GM23338 (cell line): ENCODE measurements at regions not wholly inside any gene's neighbourhood (a gene's known extent, or its start where the extent isn't known, plus 50 kb on each side); places are given as distances from the start of the nearest gene placed in this dataset.
A peak's percentile ranks its signal among the peaks of the same experiment; 100 is the strongest.

Source experiments
- ATAC-seq: fragments of 200-7000 bp; cut with Tn5 transposase; 3 replicates; pipeline ENCODE4 v1.9.1; 2020
- DNase-seq: peaks from one replicate; pipeline ENCODE4 v3.0.0-alpha.2; 2015; ENCODE audit warnings: low spot score
- H2AFZ ChIP-seq: fragments of 200-600 bp; sonication (generic); 2 replicates; pipeline ENCODE4 v1.8.0; 2016; ENCODE audit warnings: antibody characterized with exemption, mild to moderate bottlenecking, moderate library complexity
- H3F3A ChIP-seq: fragments of 200-600 bp; sonication (generic); replicated peaks from 2 replicates; pipeline ENCODE4 v1.8.0; 2017; ENCODE audit warnings: antibody characterized with exemption, mixed run types, low read depth
- H3K27ac ChIP-seq: fragments of 200-600 bp; sonication (generic); 2 replicates; pipeline ENCODE4 v1.6.1; 2016; ENCODE audit warnings: low read depth
- H3K27me3 ChIP-seq: fragments of 200-600 bp; sonication (generic); 2 replicates; pipeline ENCODE4 v1.8.0; 2016; ENCODE audit warnings: mild to moderate bottlenecking, mixed run types, moderate library complexity; ENCODE audit not compliant: insufficient read depth
- H3K36me3 ChIP-seq: fragments of 200-600 bp; sonication (generic); 2 replicates; pipeline ENCODE4 v1.8.0; 2016; ENCODE audit warnings: mild to moderate bottlenecking; ENCODE audit not compliant: insufficient read depth
- H3K4me1 ChIP-seq: fragments of 200-600 bp; sonication (generic); 2 replicates; pipeline ENCODE4 v1.8.0; 2016; ENCODE audit warnings: mild to moderate bottlenecking, moderate library complexity; ENCODE audit not compliant: insufficient read depth
- H3K4me2 ChIP-seq: fragments of 200-600 bp; sonication (generic); 2 replicates; pipeline ENCODE4 v1.7.1; 2017; ENCODE audit warnings: mixed run types
- H3K4me3 ChIP-seq: fragments of 200-600 bp; sonication (generic); 2 replicates; pipeline ENCODE4 v1.6.1; 2016; ENCODE audit warnings: mixed run types
- H3K79me2 ChIP-seq: fragments of 200-600 bp; sonication (generic); replicated peaks from 2 replicates; pipeline ENCODE4 v1.8.0; 2017; ENCODE audit warnings: mild to moderate bottlenecking; ENCODE audit not compliant: insufficient read depth
- H3K9me2 ChIP-seq: fragments of 200-600 bp; sonication (generic); 2 replicates; pipeline ENCODE4 v1.8.0; 2017; ENCODE audit not compliant: insufficient read depth
- H4K20me1 ChIP-seq: fragments of 200-600 bp; sonication (generic); replicated peaks from 2 replicates; pipeline ENCODE4 v1.8.0; 2017; ENCODE audit warnings: mild to moderate bottlenecking; ENCODE audit not compliant: insufficient read depth
- H3K27ac Mint-ChIP-seq: 2 replicates; pipeline ENCODE4 v1.8.0; 2020; ENCODE audit warnings: inconsistent platforms, mild to moderate bottlenecking, moderate library complexity, mixed read lengths
- H3K27me3 Mint-ChIP-seq: 3 replicates; pipeline ENCODE4 v1.8.0; 2022; ENCODE audit warnings: low read depth, mild to moderate bottlenecking, moderate library complexity, mixed read lengths, inconsistent platforms; ENCODE audit not compliant: insufficient read depth, poor library complexity
- H3K36me3 Mint-ChIP-seq: 3 replicates; pipeline ENCODE4 v1.8.0; 2021; ENCODE audit warnings: low read depth, mild to moderate bottlenecking, inconsistent platforms, moderate library complexity, mixed read lengths
- H3K4me1 Mint-ChIP-seq: 3 replicates; pipeline ENCODE4 v1.8.0; 2020; ENCODE audit warnings: mild to moderate bottlenecking, inconsistent platforms, mixed read lengths
- H3K4me3 Mint-ChIP-seq: 3 replicates; pipeline ENCODE4 v1.8.0; 2021; ENCODE audit warnings: moderate library complexity, mild to moderate bottlenecking, inconsistent platforms, mixed read lengths
- H3K9me3 Mint-ChIP-seq: 3 replicates; pipeline ENCODE4 v1.8.0; 2020; ENCODE audit warnings: moderate library complexity, mild to moderate bottlenecking, inconsistent platforms, mixed read lengths
- CREB1 ChIP-seq: fragments of 250-450 bp; sonication (Bioruptor Pico); IDR thresholded peaks from 2 replicates; pipeline ENCODE4 v1.5.0; 2020; ENCODE audit warnings: low read depth, mild to moderate bottlenecking, moderate library complexity
- EZH2phosphoT487 ChIP-seq: fragments of 200-600 bp; sonication (generic); IDR thresholded peaks from one replicate; pipeline ENCODE4 v1.8.1; 2018; ENCODE audit warnings: antibody characterized with exemption; ENCODE audit not compliant: unreplicated experiment
- JUNB ChIP-seq: IDR thresholded peaks from one replicate; pipeline ENCODE4 v1.6.1; 2016; ENCODE audit warnings: antibody characterized with exemption; ENCODE audit not compliant: unreplicated experiment
- POLR2AphosphoS5 ChIP-seq: IDR thresholded peaks from 2 replicates; pipeline ENCODE4 v1.6.1; 2016; ENCODE audit warnings: antibody characterized with exemption, low read depth
- STAT1 ChIP-seq: IDR thresholded peaks from one replicate; pipeline ENCODE4 v1.6.1; 2016; ENCODE audit warnings: antibody characterized with exemption; ENCODE audit not compliant: unreplicated experiment
- ZNF114 ChIP-seq: fragments of 250-450 bp; sonication (Bioruptor Pico); IDR thresholded peaks from 2 replicates; pipeline ENCODE4 v1.5.0; 2020; ENCODE audit warnings: mild to moderate bottlenecking, moderate library complexity
- TF ChIP-seq, protein P1 (sequence below), 2 experiments: fragments of 200-600 bp in 1 of 2; sonication (generic) in 1 of 2; conservative IDR thresholded peaks; 2 replicates each; pipeline versions ENCODE4 v1.5.1 to v1.6.1; 2016 to 2017; ENCODE audit warnings: antibody characterized with exemption in 2 of 2, low read depth in 2 of 2, mild to moderate bottlenecking in 2 of 2, moderate library complexity in 1 of 2
- TF ChIP-seq, protein P2 (sequence below): IDR thresholded peaks from 2 replicates; pipeline ENCODE4 v1.6.1; 2016; ENCODE audit warnings: antibody characterized with exemption

DNA sequence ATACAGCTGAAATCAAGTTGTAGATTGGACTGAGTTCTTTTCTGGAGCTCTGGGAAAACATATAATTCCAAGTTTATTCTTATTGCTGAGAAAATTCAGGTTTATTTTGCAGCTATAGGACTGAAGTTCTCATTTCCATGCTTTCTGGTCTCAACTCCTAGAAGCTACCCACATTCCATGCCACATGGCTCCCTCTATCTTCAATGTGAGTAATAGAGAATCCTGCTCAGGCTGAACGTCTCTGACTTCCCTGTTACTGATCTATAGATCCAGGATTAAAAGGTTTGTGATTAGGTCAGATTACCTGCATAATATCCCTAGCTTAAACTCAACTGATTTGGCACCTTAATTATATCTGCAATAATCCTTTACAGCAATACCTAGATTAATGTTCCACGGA is 453.8 kb upstream of the MC4R start:
- Mint-ChIP-seq H3K4me3 (no peak overlapping the region), H3K9me3 (no peaks in the 10 kb centered on the region), H3K4me1 (no peaks in the 10 kb centered on the region), H3K27ac (no peak overlapping the region), H3K27me3 (no peaks in the 10 kb centered on the region), H3K36me3 (no peaks in the 10 kb centered on the region)
- peak; percentile 84 for ATAC-seq
- Histone ChIP-seq H3K4me3 (no peak overlapping the region), H4K20me1 (no peaks in the 10 kb centered on the region), H3K79me2 (no peaks in the 10 kb centered on the region), H3K9me2 (no peaks in the 10 kb centered on the region), H3K27me3 (no peaks in the 10 kb centered on the region), H3K27ac (no peak overlapping the region), H3F3A (no peaks in the 10 kb centered on the region), H3K36me3 (no peaks in the 10 kb centered on the region), H3K4me1 (no peaks in the 10 kb centered on the region), H2AFZ (no peak overlapping the region), H3K4me2 (no peak overlapping the region)
- peak; percentile 57 for DNase-seq
- TF ChIP-seq, protein P1, sequence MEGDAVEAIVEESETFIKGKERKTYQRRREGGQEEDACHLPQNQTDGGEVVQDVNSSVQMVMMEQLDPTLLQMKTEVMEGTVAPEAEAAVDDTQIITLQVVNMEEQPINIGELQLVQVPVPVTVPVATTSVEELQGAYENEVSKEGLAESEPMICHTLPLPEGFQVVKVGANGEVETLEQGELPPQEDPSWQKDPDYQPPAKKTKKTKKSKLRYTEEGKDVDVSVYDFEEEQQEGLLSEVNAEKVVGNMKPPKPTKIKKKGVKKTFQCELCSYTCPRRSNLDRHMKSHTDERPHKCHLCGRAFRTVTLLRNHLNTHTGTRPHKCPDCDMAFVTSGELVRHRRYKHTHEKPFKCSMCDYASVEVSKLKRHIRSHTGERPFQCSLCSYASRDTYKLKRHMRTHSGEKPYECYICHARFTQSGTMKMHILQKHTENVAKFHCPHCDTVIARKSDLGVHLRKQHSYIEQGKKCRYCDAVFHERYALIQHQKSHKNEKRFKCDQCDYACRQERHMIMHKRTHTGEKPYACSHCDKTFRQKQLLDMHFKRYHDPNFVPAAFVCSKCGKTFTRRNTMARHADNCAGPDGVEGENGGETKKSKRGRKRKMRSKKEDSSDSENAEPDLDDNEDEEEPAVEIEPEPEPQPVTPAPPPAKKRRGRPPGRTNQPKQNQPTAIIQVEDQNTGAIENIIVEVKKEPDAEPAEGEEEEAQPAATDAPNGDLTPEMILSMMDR (conservative IDR thresholded peaks at IDR 0.05; ENCODE audit: low read depth in 2 of 2), result peak; percentile 54 to 66
- no peak for TF ChIP-seq POLR2AphosphoS5

DNA sequence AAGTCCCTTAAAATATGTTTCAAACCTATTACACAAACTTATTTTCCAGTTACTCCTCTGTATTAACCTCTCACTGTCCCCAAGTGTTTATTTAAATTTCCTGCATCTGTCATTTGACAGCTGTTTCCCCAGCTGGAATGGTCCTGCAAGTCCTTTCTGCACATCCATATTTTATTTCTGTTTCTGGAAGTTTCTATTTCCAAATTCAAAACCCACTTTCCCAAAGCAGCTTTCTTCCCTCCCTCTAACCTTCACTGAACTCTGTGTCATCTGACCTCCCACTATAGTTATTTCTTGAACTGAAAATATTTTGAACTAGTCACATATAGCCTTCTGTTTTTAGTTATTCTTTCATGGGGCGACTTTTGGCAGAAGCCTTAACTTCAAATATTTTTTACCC is 459.4 kb upstream of the MC4R start:
- no peak overlapping the region for H2AFZ ChIP-seq
- no peaks in the 10 kb centered on the region for H3K9me2 ChIP-seq
- no peaks in the 10 kb centered on the region for H3K27me3 Mint-ChIP-seq
- no peak for TF ChIP-seq POLR2AphosphoS5
- no peak overlapping the region for H3K4me3 Mint-ChIP-seq
- DNase-seq (no peak), ATAC-seq (no peak)
- H3F3A ChIP-seq, result no peaks in the 10 kb centered on the region
- no peaks in the 10 kb centered on the region for H3K27me3 ChIP-seq
- H3K27ac Mint-ChIP-seq, result no peak overlapping the region
- H3K79me2 ChIP-seq, result no peaks in the 10 kb centered on the region
- no peaks in the 10 kb centered on the region for H3K4me1 Mint-ChIP-seq
- no peak overlapping the region for H3K27ac ChIP-seq
- H3K9me3 Mint-ChIP-seq, result no peaks in the 10 kb centered on the region
- H3K36me3 ChIP-seq, result no peaks in the 10 kb centered on the region
- no peaks in the 10 kb centered on the region for H3K4me1 ChIP-seq
- no peaks in the 10 kb centered on the region for H3K36me3 Mint-ChIP-seq
- H3K4me3 ChIP-seq, result no peak overlapping the region
- no peak overlapping the region for H3K4me2 ChIP-seq
- no peaks in the 10 kb centered on the region for H4K20me1 ChIP-seq

- Histone ChIP-seq H3K4me1 (no peaks in the 10 kb centered on the region), H3K79me2 (no peaks in the 10 kb centered on the region), H3F3A (no peaks in the 10 kb centered on the region), H3K4me2 (no peak overlapping the region), H3K9me2 (no peaks in the 10 kb centered on the region), H3K27ac (no peak overlapping the region), H3K4me3 (no peak overlapping the region), H3K27me3 (no peaks in the 10 kb centered on the region), H4K20me1 (no peaks in the 10 kb centered on the region), H3K36me3 (no peaks in the 10 kb centered on the region), H2AFZ (no peak overlapping the region)
- peaks cover under 1% of the 10 kb centered on the region; the same call in 1 of the 3 replicates for H3K9me3 Mint-ChIP-seq
- ATAC-seq (no peak), DNase-seq (no peak)
- H3K27ac Mint-ChIP-seq, result no peak overlapping the region
- no peak overlapping the region for H3K4me3 Mint-ChIP-seq
- H3K4me1 Mint-ChIP-seq, result no peaks in the 10 kb centered on the region
- peaks cover 2% of the 10 kb centered on the region; the same call in 1 of the 3 replicates for H3K36me3 Mint-ChIP-seq
- H3K27me3 Mint-ChIP-seq, result no peaks in the 10 kb centered on the region
- TF ChIP-seq ZNF114 (CRISPR knock-in tag) (no peak), JUNB (no peak), EZH2phosphoT487 (no peak), POLR2AphosphoS5 (no peak), STAT1 (no peak), CREB1 (CRISPR knock-in tag) (no peak)
- TF ChIP-seq, protein P2, sequence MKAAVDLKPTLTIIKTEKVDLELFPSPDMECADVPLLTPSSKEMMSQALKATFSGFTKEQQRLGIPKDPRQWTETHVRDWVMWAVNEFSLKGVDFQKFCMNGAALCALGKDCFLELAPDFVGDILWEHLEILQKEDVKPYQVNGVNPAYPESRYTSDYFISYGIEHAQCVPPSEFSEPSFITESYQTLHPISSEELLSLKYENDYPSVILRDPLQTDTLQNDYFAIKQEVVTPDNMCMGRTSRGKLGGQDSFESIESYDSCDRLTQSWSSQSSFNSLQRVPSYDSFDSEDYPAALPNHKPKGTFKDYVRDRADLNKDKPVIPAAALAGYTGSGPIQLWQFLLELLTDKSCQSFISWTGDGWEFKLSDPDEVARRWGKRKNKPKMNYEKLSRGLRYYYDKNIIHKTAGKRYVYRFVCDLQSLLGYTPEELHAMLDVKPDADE, result no peak
- TF ChIP-seq, protein P1 (conservative IDR thresholded peaks at IDR 0.05; ENCODE audit: low read depth in 2 of 2), result no peak
These were observed 466.1 kb upstream of the MC4R start for GRCh38 chr18:60838677-60839076.
